ENCODE measurements at regions not wholly inside any gene's neighbourhood (a gene's known extent, or its start where the extent isn't known, plus 50 kb on each side); places are given as distances from the start of the nearest gene placed in this dataset.

DNA sequence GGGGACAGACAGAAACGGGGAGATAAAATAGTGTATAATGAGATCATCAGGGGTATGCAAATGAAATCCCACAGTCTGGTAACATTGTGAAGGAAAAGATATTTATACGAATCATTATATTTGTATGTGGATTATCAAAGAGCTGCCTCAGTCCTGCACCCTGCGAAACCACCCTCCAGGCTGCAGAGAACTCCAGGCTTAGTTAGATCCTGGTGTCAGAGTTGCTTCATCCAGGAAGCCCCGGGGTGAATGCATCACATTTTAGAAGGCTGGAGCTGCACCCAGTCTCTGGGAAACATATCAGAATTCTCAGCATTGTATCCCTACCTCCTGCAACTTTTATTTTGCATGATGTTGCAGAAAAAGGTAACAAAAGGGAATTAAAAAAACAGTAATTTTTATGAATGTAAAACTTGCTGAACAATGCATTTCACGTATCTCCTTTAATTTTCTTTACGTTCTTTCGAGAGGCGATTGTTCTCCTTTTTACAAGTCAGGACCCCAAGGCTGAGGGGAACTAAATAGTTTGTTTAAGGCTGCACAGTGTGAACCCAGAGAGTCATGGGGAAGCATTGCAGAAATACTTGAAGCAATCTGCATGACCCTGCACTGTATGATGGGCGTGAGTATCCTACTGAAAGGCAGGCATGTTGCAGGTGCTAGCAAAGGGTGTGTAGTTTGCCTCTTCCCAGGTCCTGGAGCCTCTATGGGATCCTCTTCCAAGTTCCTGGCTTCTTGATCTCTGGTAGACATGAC lies 299.5 kb upstream of the CLNK start:
- no peak for DNase-seq (ENCODE audit: low read depth)
- TF ChIP-seq, protein P1, sequence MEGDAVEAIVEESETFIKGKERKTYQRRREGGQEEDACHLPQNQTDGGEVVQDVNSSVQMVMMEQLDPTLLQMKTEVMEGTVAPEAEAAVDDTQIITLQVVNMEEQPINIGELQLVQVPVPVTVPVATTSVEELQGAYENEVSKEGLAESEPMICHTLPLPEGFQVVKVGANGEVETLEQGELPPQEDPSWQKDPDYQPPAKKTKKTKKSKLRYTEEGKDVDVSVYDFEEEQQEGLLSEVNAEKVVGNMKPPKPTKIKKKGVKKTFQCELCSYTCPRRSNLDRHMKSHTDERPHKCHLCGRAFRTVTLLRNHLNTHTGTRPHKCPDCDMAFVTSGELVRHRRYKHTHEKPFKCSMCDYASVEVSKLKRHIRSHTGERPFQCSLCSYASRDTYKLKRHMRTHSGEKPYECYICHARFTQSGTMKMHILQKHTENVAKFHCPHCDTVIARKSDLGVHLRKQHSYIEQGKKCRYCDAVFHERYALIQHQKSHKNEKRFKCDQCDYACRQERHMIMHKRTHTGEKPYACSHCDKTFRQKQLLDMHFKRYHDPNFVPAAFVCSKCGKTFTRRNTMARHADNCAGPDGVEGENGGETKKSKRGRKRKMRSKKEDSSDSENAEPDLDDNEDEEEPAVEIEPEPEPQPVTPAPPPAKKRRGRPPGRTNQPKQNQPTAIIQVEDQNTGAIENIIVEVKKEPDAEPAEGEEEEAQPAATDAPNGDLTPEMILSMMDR (IDR thresholded peaks at IDR 0.05; ENCODE audit: low read depth, low read length, missing control alignments) = no peak
- no peak overlapping the region for H3K4me3 ChIP-seq (ENCODE audit: low read depth, low read length)

DNA sequence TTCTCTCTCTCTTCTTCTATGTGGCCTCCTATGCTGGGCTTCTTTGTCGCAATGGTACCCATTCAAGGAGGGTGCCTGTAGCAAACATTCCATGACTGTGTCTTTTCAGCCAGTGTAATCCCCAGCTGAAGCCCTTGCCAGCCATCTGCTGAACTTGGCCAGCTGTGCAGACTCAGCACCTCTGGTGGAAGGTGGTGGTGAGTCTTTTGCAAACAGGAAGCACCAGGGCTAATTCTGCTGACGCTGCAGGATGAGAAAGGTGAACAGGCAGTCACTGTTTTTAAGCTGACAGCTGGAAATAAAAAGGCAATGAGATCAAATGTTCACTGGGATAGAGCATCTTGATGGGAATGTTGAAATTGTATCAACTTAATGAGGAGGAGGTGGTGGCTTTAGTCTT lies 298.7 kb upstream of the CLNK start:
- H3K4me3 ChIP-seq (ENCODE audit: low read depth, low read length) = no peak overlapping the region
- TF ChIP-seq, protein P1 (IDR thresholded peaks at IDR 0.05; ENCODE audit: low read depth, low read length, missing control alignments) = peak; percentile 6
- no peak for DNase-seq (ENCODE audit: low read depth)

DNA sequence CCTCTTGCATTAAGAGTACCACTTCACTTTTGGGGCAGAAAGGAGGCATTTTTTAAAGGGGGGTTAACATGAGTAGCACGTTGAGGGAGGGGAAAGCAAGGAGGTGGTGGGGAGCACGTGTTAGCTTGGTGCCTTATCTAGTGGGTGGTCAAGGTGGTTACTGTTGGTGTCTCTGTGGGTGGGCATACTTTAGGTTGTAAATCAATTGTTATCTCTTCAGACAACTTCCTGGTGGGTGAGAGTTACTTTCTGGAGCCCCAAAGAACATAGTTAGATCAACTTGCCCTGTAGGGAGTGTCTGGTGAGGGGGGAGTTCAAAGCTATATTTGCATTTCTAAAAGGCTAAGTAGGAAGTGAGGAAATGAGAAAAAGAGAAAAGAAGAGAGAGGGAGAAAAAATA lies 297.7 kb upstream of the CLNK start:
- H3K4me3 ChIP-seq (ENCODE audit: low read depth, low read length) = no peak overlapping the region
- DNase-seq (ENCODE audit: low read depth) = no peak
- TF ChIP-seq, protein P1 (IDR thresholded peaks at IDR 0.05; ENCODE audit: low read depth, low read length, missing control alignments) = no peak

DNA sequence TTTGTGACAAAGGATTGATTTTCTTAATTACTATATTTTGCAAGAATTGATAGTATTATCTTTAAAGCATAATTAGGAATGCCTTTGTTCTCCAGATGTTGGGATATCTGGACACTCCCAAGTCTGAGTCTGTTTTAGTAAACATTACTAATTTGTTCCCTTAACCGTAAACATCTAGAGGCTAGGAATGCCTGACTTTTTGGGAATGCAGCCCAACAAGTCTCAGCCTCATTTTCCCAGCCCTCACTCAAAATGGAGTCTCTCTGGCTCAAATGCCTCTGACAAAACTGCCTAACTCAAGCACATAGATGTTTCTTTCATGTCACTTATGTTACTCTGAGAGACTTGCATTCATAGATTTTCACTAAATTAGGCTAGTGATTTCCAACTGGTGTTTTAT lies 297.0 kb upstream of the CLNK start:
- no peak for DNase-seq (ENCODE audit: low read depth)
- TF ChIP-seq, protein P1 (IDR thresholded peaks at IDR 0.05; ENCODE audit: low read depth, low read length, missing control alignments) = no peak
- H3K4me3 ChIP-seq (ENCODE audit: low read depth, low read length) = no peak overlapping the region

DNA sequence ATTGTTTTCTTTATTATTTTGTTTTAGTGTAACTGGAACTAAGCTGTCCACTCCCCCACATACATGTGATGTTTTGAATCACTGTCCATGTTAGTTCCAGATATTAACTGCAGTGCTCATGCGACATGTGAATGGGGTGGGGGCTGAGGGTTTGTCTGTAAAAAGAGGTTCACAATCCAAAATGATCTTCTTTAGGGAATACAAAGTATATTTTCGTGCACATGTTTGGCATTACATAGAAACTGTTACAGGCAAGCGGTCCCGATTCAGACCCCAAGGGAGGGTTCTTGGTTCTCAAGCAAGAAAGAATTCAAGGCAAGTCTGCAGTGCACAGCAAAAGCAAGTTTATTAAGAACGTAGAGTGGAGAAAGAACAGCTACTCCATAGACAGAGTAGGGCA lies 296.5 kb upstream of the CLNK start:
- TF ChIP-seq, protein P1 (IDR thresholded peaks at IDR 0.05; ENCODE audit: low read depth, low read length, missing control alignments) = no peak
- no peak for DNase-seq (ENCODE audit: low read depth)
- no peak overlapping the region for H3K4me3 ChIP-seq (ENCODE audit: low read depth, low read length)

DNA sequence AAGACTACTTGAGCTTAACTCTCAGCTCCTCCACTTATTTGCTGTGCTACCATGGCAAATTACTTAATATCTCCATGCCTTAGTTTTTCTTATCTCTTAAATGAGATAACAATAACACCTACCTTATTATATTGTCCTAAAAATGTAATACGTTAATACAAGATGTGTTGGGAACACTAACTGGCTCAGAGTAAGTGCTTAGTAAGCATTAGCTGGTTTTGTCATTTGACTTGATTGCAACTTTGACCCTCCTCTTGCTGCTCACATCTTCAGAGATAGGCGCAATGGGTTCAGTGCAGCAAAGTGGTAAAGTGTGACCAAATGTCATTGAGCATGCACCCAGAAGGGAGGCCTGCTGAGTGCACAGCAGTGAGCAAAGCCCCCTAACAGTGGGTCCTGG lies 294.5 kb upstream of the CLNK start:
- no peak for DNase-seq (ENCODE audit: low read depth)
- H3K4me3 ChIP-seq (ENCODE audit: low read depth, low read length) = no peak overlapping the region
- TF ChIP-seq, protein P1 (IDR thresholded peaks at IDR 0.05; ENCODE audit: low read depth, low read length, missing control alignments) = no peak

DNA sequence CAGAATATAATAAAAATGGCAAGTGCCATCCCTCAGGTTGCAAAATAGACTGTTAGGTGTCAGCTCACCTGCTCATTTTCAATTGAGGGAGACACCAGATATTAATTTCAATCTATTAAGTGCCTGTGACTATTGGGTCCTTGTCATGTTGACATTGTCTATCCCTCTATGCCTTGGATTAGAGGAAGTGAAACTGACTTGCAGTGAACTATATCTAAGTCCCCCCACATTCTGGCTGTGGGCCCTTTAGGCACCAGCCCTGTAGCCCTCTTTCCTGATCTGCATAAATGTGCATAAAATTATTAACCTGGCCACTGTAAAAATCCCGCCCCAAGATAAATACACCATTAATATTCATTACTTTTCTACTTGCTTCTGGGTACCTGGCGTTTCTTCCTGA lies 293.0 kb upstream of the CLNK start:
- H3K4me3 ChIP-seq (ENCODE audit: low read depth, low read length) = no peak overlapping the region
- no peak for DNase-seq (ENCODE audit: low read depth)
- TF ChIP-seq, protein P1 (IDR thresholded peaks at IDR 0.05; ENCODE audit: low read depth, low read length, missing control alignments) = no peak
